ENCODE measurements at regions not wholly inside any gene's neighbourhood (a gene's known extent, or its start where the extent isn't known, plus 50 kb on each side); places are given as distances from the start of the nearest gene placed in this dataset.

DNA sequence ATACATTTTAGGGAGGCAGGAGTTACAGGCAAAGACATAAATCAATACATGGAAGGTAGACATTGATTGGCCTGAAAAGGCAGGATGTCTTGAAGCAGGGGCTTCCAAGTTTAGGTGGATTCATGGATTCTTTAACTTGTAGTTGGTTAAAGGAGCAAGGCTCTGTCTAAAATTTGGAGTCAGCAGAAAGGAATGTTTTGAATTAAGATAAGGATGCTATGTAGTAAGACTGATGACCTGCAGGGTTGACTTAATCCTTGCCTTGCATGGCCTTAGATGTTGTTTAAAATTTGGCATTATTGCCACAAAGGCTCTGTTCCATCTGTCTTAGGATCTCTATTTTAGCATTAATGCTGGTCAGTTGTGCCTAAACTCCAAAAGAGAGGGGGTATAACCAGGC, 171.3 kb downstream of the C5orf15 start:
- Histone ChIP-seq H2AK5ac (ENCODE audit: low read depth, low read length) (no peak overlapping the region), H4K8ac (ENCODE audit: low read depth, low read length) (no peak overlapping the region), H3K4me1 (ENCODE audit: control insufficient read depth in 2 of 2, insufficient read depth in 1 of 2, low read depth in 1 of 2, low read length in 2 of 2) (peaks cover 0 to 1% of the 10 kb centered on the region in 2 donors), H2BK15ac (ENCODE audit: low read length) (no peak overlapping the region), H3K23ac (ENCODE audit: low read depth, low read length, poor library complexity) (no peak overlapping the region), H3K18ac (ENCODE audit: low read length) (no peak overlapping the region), H2BK5ac (ENCODE audit: low read length) (no peak overlapping the region), H3K27me3 (ENCODE audit: control insufficient read depth in 3 of 3, insufficient read depth in 3 of 3, low read depth in 1 of 3, low read length in 3 of 3) (peaks cover 0 to 14% (median 0%) of the 10 kb centered on the region in 3 experiments), H3K36me3 (replicated peaks in 1 of 2; ENCODE audit: control insufficient read depth in 2 of 2, insufficient read depth in 2 of 2, low read length in 2 of 2) (no peaks in the 10 kb centered on the region), H3K4me3 (ENCODE audit: low read length in 2 of 2) (no peak overlapping the region), H2BK12ac (ENCODE audit: low read length) (no peak overlapping the region), H3K79me1 (ENCODE audit: low read depth, low read length) (no peaks in the 10 kb centered on the region), H2AFZ (ENCODE audit: low read length) (no peak overlapping the region), H3K9me3 (replicated peaks in 1 of 2; ENCODE audit: control insufficient read depth in 2 of 2, insufficient read depth in 1 of 2, low read depth in 1 of 2, low read length in 2 of 2) (no peaks in the 10 kb centered on the region), H3K4ac (ENCODE audit: low read length) (no peak overlapping the region), H3K14ac (ENCODE audit: low read length) (no peak overlapping the region), H3K27ac (replicated peaks; ENCODE audit: low read length) (no peak overlapping the region), H2BK120ac (ENCODE audit: low read depth, low read length) (no peak overlapping the region), H4K91ac (ENCODE audit: low read depth, low read length, poor library complexity) (no peak overlapping the region), H3K9ac (ENCODE audit: low read depth, low read length, poor library complexity) (no peak overlapping the region), H3K4me2 (ENCODE audit: insufficient read depth, low read length, poor library complexity, severe bottlenecking) (no peak overlapping the region)
- DNase-seq (ENCODE audit: low spot score): no peak

DNA sequence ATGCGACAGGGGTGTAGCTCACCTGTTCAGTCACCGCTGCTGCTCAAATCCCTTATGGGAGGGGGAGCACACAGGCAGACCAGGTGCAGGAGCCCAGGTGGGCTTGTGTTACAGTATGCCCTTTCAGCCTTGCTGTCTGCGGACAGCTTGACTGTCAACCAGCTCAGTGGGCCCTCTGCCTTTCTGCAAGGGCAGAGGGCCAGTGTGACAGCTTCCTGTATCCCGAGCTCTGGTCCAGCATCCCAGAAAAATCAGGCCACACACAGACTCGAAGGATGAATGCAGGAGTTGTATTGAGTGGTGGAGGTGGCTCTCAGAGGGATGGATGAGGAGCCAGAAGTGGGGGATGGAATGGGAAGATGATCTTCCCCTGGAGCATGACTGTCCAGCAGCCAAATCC, 172.2 kb downstream of the C5orf15 start:
- Histone ChIP-seq H3K36me3 (replicated peaks in 1 of 2; ENCODE audit: control insufficient read depth in 2 of 2, insufficient read depth in 2 of 2, low read length in 2 of 2) (no peaks in the 10 kb centered on the region), H3K79me1 (ENCODE audit: low read depth, low read length) (no peaks in the 10 kb centered on the region), H2AK5ac (ENCODE audit: low read depth, low read length) (no peak overlapping the region), H3K4me1 (ENCODE audit: control insufficient read depth in 2 of 2, insufficient read depth in 1 of 2, low read depth in 1 of 2, low read length in 2 of 2) (peaks cover 0 to 1% of the 10 kb centered on the region in 2 donors), H4K8ac (ENCODE audit: low read depth, low read length) (no peak overlapping the region), H3K18ac (ENCODE audit: low read length) (no peak overlapping the region), H3K9me3 (replicated peaks in 1 of 2; ENCODE audit: control insufficient read depth in 2 of 2, insufficient read depth in 1 of 2, low read depth in 1 of 2, low read length in 2 of 2) (no peaks in the 10 kb centered on the region), H2BK120ac (ENCODE audit: low read depth, low read length) (no peak overlapping the region), H3K27ac (replicated peaks; ENCODE audit: low read length) (no peak overlapping the region), H3K4ac (ENCODE audit: low read length) (no peak overlapping the region), H2BK15ac (ENCODE audit: low read length) (no peak overlapping the region), H2AFZ (ENCODE audit: low read length) (no peak overlapping the region), H2BK5ac (ENCODE audit: low read length) (no peak overlapping the region), H2BK12ac (ENCODE audit: low read length) (no peak overlapping the region), H3K14ac (ENCODE audit: low read length) (no peak overlapping the region), H3K23ac (ENCODE audit: low read depth, low read length, poor library complexity) (no peak overlapping the region), H4K91ac (ENCODE audit: low read depth, low read length, poor library complexity) (no peak overlapping the region), H3K9ac (ENCODE audit: low read depth, low read length, poor library complexity) (no peak overlapping the region), H3K27me3 (ENCODE audit: control insufficient read depth in 3 of 3, insufficient read depth in 3 of 3, low read depth in 1 of 3, low read length in 3 of 3) (peaks cover 0 to 10% (median 0%) of the 10 kb centered on the region in 3 experiments), H3K4me3 (ENCODE audit: low read length in 2 of 2) (no peak overlapping the region), H3K4me2 (ENCODE audit: insufficient read depth, low read length, poor library complexity, severe bottlenecking) (no peak overlapping the region)
- DNase-seq (ENCODE audit: low spot score): no peak
- no CpG with 5 or more reads among the region's 5 CpGs for WGBS, 2 donors (ENCODE audit: extremely low coverage in 2 of 2, insufficient read length in 2 of 2, insufficient replicate concordance in 1 of 2)

DNA sequence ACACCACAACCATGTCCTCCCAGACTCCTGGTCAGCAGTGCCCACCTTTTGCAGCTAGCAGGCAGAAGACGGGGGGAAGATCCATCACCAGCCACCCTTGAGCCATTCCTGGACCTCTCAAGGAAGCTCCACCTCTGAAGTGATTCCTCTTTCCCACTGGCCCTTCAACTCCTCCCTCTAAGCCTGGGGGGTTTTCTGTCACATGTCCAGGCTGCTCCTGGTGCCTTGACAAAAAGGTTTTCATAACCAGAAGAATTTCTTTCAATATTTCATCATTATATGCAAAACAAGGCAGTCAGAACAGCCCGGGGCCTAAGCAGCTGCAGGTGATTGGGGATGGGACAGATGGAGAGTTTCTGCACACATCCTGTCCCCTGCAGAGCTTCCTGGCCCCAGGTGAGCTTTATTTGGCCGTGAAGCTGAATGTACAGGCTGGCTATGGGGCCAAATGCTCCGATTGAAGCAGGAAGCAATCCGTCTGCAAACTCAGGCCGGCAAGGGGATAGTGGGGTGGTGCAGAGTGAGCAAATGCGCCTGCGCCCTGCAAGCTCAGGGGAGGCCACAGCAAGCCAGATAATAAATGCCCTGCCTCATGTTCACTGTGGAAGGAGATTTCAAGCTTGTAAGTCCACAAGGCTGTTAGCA, 173.5 kb downstream of the C5orf15 start:
- H3K9ac ChIP-seq (ENCODE audit: low read depth, low read length, poor library complexity): no peak overlapping the region
- no CpG with 5 or more reads among the region's 8 CpGs for WGBS, 2 donors (ENCODE audit: extremely low coverage in 2 of 2, insufficient read length in 2 of 2, insufficient replicate concordance in 1 of 2)
- H3K36me3 ChIP-seq (replicated peaks in 1 of 2; ENCODE audit: control insufficient read depth in 2 of 2, insufficient read depth in 2 of 2, low read length in 2 of 2): no peaks in the 10 kb centered on the region
- H2AFZ ChIP-seq (ENCODE audit: low read length): no peak overlapping the region
- H3K4me3 ChIP-seq (ENCODE audit: low read length in 2 of 2): no peak overlapping the region
- no peak overlapping the region for H3K4ac ChIP-seq (ENCODE audit: low read length)
- H2AK5ac ChIP-seq (ENCODE audit: low read depth, low read length): no peak overlapping the region
- no peak overlapping the region for H3K14ac ChIP-seq (ENCODE audit: low read length)
- H3K23ac ChIP-seq (ENCODE audit: low read depth, low read length, poor library complexity): no peak overlapping the region
- no peak overlapping the region for H3K4me2 ChIP-seq (ENCODE audit: insufficient read depth, low read length, poor library complexity, severe bottlenecking)
- no peaks in the 10 kb centered on the region for H3K79me1 ChIP-seq (ENCODE audit: low read depth, low read length)
- DNase-seq (ENCODE audit: low spot score): no peak
- no peak overlapping the region for H4K8ac ChIP-seq (ENCODE audit: low read depth, low read length)
- no peak overlapping the region for H2BK15ac ChIP-seq (ENCODE audit: low read length)
- no peak overlapping the region for H4K91ac ChIP-seq (ENCODE audit: low read depth, low read length, poor library complexity)
- no peak overlapping the region for H2BK120ac ChIP-seq (ENCODE audit: low read depth, low read length)
- H3K27ac ChIP-seq (replicated peaks; ENCODE audit: low read length): no peak overlapping the region
- H3K9me3 ChIP-seq (replicated peaks in 1 of 2; ENCODE audit: control insufficient read depth in 2 of 2, insufficient read depth in 1 of 2, low read depth in 1 of 2, low read length in 2 of 2): no peaks in the 10 kb centered on the region
- H3K18ac ChIP-seq (ENCODE audit: low read length): peak overlapping the region; percentile 16
- H3K27me3 ChIP-seq (ENCODE audit: control insufficient read depth in 3 of 3, insufficient read depth in 3 of 3, low read depth in 1 of 3, low read length in 3 of 3): peaks cover 0 to 7% (median 0%) of the 10 kb centered on the region in 3 experiments
- no peak overlapping the region for H2BK12ac ChIP-seq (ENCODE audit: low read length)
- peaks cover 0 to 1% of the 10 kb centered on the region in 2 donors for H3K4me1 ChIP-seq (ENCODE audit: control insufficient read depth in 2 of 2, insufficient read depth in 1 of 2, low read depth in 1 of 2, low read length in 2 of 2)
- no peak overlapping the region for H2BK5ac ChIP-seq (ENCODE audit: low read length)

DNA sequence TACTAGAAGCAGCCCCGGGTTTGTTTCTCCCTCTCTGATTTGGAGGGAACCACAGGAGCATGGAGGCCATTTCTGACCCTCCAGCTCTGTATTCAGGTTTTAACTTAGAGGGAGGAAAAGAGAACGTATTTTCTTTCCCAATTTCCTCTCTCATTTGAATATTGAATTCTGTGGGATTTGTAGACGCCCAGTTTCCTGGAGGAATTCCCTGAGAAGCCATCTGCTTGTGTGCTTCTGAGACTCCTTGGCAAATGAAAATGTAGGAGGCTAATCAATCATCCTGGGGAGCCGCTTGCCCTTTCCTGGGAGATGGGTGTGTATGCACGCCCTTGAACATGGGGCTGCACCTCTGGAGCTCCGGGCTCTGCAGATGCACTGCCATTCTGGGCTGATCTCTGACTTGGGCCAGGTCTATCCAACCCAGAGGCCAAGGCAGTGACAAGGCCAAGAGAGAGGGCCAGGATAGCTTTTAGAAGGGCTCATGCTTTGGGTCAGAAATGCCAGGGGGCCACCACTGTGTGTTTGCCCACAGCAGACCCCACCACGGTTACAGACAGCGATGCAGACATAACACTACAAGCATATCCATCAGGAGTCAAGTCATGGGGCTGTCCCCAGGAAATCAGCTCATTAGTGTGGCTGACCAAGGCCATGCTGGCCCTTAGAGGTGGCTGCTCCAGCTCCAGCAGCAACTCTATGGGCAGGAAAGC, 174.5 kb downstream of the C5orf15 start:
- DNase-seq (ENCODE audit: low spot score): no peak
- WGBS, 2 donors (ENCODE audit: extremely low coverage in 2 of 2, insufficient read length in 2 of 2, insufficient replicate concordance in 1 of 2): no CpG with 5 or more reads among the region's 8 CpGs
- no peak overlapping the region for H3K4me3 ChIP-seq (ENCODE audit: low read length in 2 of 2)
- H3K36me3 ChIP-seq (replicated peaks in 1 of 2; ENCODE audit: control insufficient read depth in 2 of 2, insufficient read depth in 2 of 2, low read length in 2 of 2): no peaks in the 10 kb centered on the region
- H3K23ac ChIP-seq (ENCODE audit: low read depth, low read length, poor library complexity): no peak overlapping the region
- H2BK120ac ChIP-seq (ENCODE audit: low read depth, low read length): no peak overlapping the region
- H3K4me1 ChIP-seq (ENCODE audit: control insufficient read depth in 2 of 2, insufficient read depth in 1 of 2, low read depth in 1 of 2, low read length in 2 of 2): peaks cover 0 to 1% of the 10 kb centered on the region in 2 donors
- H3K79me1 ChIP-seq (ENCODE audit: low read depth, low read length): no peaks in the 10 kb centered on the region
- no peak overlapping the region for H2AK5ac ChIP-seq (ENCODE audit: low read depth, low read length)
- no peak overlapping the region for H3K9ac ChIP-seq (ENCODE audit: low read depth, low read length, poor library complexity)
- H3K9me3 ChIP-seq (replicated peaks in 1 of 2; ENCODE audit: control insufficient read depth in 2 of 2, insufficient read depth in 1 of 2, low read depth in 1 of 2, low read length in 2 of 2): no peaks in the 10 kb centered on the region
- H2BK12ac ChIP-seq (ENCODE audit: low read length): no peak overlapping the region
- peaks cover 0 to 12% (median 0%) of the 10 kb centered on the region in 3 experiments for H3K27me3 ChIP-seq (ENCODE audit: control insufficient read depth in 3 of 3, insufficient read depth in 3 of 3, low read depth in 1 of 3, low read length in 3 of 3)
- H3K27ac ChIP-seq (replicated peaks; ENCODE audit: low read length): no peak overlapping the region
- H4K91ac ChIP-seq (ENCODE audit: low read depth, low read length, poor library complexity): no peak overlapping the region
- no peak overlapping the region for H2BK5ac ChIP-seq (ENCODE audit: low read length)
- H3K4ac ChIP-seq (ENCODE audit: low read length): no peak overlapping the region
- H2BK15ac ChIP-seq (ENCODE audit: low read length): no peak overlapping the region
- no peak overlapping the region for H3K4me2 ChIP-seq (ENCODE audit: insufficient read depth, low read length, poor library complexity, severe bottlenecking)
- H4K8ac ChIP-seq (ENCODE audit: low read depth, low read length): no peak overlapping the region
- peak overlapping the region; percentile 46 for H3K18ac ChIP-seq (ENCODE audit: low read length)
- H2AFZ ChIP-seq (ENCODE audit: low read length): no peak overlapping the region
- no peak overlapping the region for H3K14ac ChIP-seq (ENCODE audit: low read length)
